OCI-LY7 (cell line): ENCODE measurements at regions not wholly inside any gene's neighbourhood (a gene's known extent, or its start where the extent isn't known, plus 50 kb on each side); places are given as distances from the start of the nearest gene placed in this dataset.

Experiments used
- BruUV-seq: library from RNA; stranded (reverse); fragments of 400-500 nt; replicated peaks from 2 replicates; lab custom pipeline; 2021; lab: Mats Ljungman, UMichigan
- CTCF ChIA-PET: fragments of 300-600 bp; sonication (Branson Sonifier 250); formaldehyde crosslinking; loops from one replicate; lab custom pipeline; 2022; ENCODE audit warnings: antibody characterized with exemption; ENCODE audit not compliant: unreplicated experiment; lab: Charles Lee
- POLR2A ChIA-PET: fragments of 300-600 bp; sonication (Branson Sonifier 250); formaldehyde crosslinking; loops from one replicate; lab custom pipeline; 2022; ENCODE audit warnings: antibody characterized with exemption; lab: Charles Lee
- DNase-seq: peaks from one replicate; pipeline ENCODE4 v3.0.0-alpha.2; 2015; ENCODE audit warnings: low spot score
- H2AFZ ChIP-seq: fragments of 200-600 bp; sonication (generic), shearing (Covaris generic); 2 replicates; pipeline ENCODE4 v1.6.1; 2014; ENCODE audit warnings: mild to moderate bottlenecking, antibody characterized with exemption, low read length, moderate library complexity
- H3K27ac ChIP-seq: fragments of 200-600 bp; sonication (generic); 2 replicates; pipeline ENCODE4 v1.5.1; 2014; ENCODE audit warnings: mixed run types, low read depth, mild to moderate bottlenecking, moderate library complexity, low read length, inconsistent platforms; ENCODE audit not compliant: poor library complexity, severe bottlenecking
- H3K36me3 ChIP-seq: fragments of 200-600 bp; sonication (generic); 2 replicates; pipeline ENCODE4 v1.6.1; 2014; ENCODE audit warnings: mild to moderate bottlenecking, antibody characterized with exemption, low read length, moderate library complexity, mixed read lengths; ENCODE audit not compliant: insufficient read depth
- H3K4me1 ChIP-seq: fragments of 200-600 bp; sonication (generic); 2 replicates; pipeline ENCODE4 v1.5.1; 2014; ENCODE audit warnings: mild to moderate bottlenecking, low read length; ENCODE audit not compliant: insufficient read depth, poor library complexity, severe bottlenecking
- H3K4me2 ChIP-seq: fragments of 200-600 bp; sonication (generic); 2 replicates; pipeline ENCODE4 v1.6.1; 2014; ENCODE audit warnings: mild to moderate bottlenecking, low read length
- H3K4me3 ChIP-seq: fragments of 200-600 bp; sonication (generic); 2 replicates; pipeline ENCODE4 v1.5.1; 2014; ENCODE audit warnings: mild to moderate bottlenecking, low read depth, low read length; ENCODE audit not compliant: poor library complexity, severe bottlenecking
- H3K79me2 ChIP-seq: fragments of 200-600 bp; sonication (generic); 2 replicates; pipeline ENCODE4 v1.6.1; 2016; ENCODE audit warnings: low read depth, mild to moderate bottlenecking, low read length, moderate library complexity, mixed read lengths; ENCODE audit not compliant: insufficient read depth
- H3K9me2 ChIP-seq: fragments of 200-600 bp; sonication (generic); 2 replicates; pipeline ENCODE4 v1.6.1; 2016; ENCODE audit warnings: mild to moderate bottlenecking, low read length, mixed read lengths; ENCODE audit not compliant: insufficient read depth
- H3K9me3 ChIP-seq: fragments of 200-600 bp; sonication (generic); 2 replicates; pipeline ENCODE4 v1.6.1; 2014; ENCODE audit warnings: mild to moderate bottlenecking, mixed run types, low read length, mixed read lengths
- H4K20me1 ChIP-seq: fragments of 200-600 bp; sonication (generic); 2 replicates; pipeline ENCODE4 v1.6.1; 2014; ENCODE audit warnings: mild to moderate bottlenecking, antibody characterized with exemption, low read length, moderate library complexity, mixed read lengths; ENCODE audit not compliant: insufficient read depth
- CTCF ChIP-seq: fragments of 200-600 bp; sonication (generic); conservative IDR thresholded peaks from 2 replicates; pipeline ENCODE4 v1.5.1; 2014; ENCODE audit warnings: mild to moderate bottlenecking, antibody characterized with exemption, low read length, moderate library complexity, mixed read lengths
- EZH2phosphoT487 ChIP-seq: fragments of 200-600 bp; sonication (generic); IDR thresholded peaks from 2 replicates; pipeline ENCODE4 v1.6.1; 2018; ENCODE audit warnings: low read depth, borderline replicate concordance, mild to moderate bottlenecking, mixed run types, antibody characterized with exemption, low read length, moderate library complexity, mixed read lengths
- intact Hi-C: fragments of 100-400 bp; cut with micrococcal nuclease; formaldehyde crosslinking; loops from one replicate; pipeline ENCODE4 v1.10.0; 2022; ENCODE audit not compliant: unreplicated experiment

GRCh38 chr3:187465503-187465902 lies 97.3 kb downstream of the RTP4 start:
- no peaks in the 10 kb centered on the region for H4K20me1 ChIP-seq
- no peaks in the 10 kb centered on the region for H3K9me2 ChIP-seq
- no peak overlapping the region for H3K27ac ChIP-seq
- DNase-seq = no peak
- intact Hi-C loops = no loop called here
- CTCF ChIA-PET = no interaction called here
- H3K9me3 ChIP-seq = no peaks in the 10 kb centered on the region
- H3K4me1 ChIP-seq = no peaks in the 10 kb centered on the region
- no peak overlapping the region for H2AFZ ChIP-seq
- H3K36me3 ChIP-seq = no peaks in the 10 kb centered on the region
- BruUV-seq = no TSS peak
- H3K4me3 ChIP-seq = no peak overlapping the region
- no peak overlapping the region for H3K4me2 ChIP-seq
- POLR2A ChIA-PET = interaction anchor here (0.6 kb wide), 1 partner anchor 101 kb away, joined by 3 read pairs; no protein-coding TSS in a partner anchor
- no peak for TF ChIP-seq EZH2phosphoT487
- no peak for TF ChIP-seq CTCF
- no peaks in the 10 kb centered on the region for H3K79me2 ChIP-seq

GRCh38 chr3:187464682-187465081 lies 96.5 kb downstream of the RTP4 start:
- H3K4me1 ChIP-seq = no peaks in the 10 kb centered on the region
- H3K36me3 ChIP-seq = no peaks in the 10 kb centered on the region
- BruUV-seq = no TSS peak
- no peak for DNase-seq
- no peak overlapping the region for H3K27ac ChIP-seq
- ChIA-PET CTCF (no interaction called here), POLR2A (no interaction called here)
- no peak for TF ChIP-seq EZH2phosphoT487
- no peak for TF ChIP-seq CTCF
- H3K4me3 ChIP-seq = no peak overlapping the region
- no peak overlapping the region for H2AFZ ChIP-seq
- no peaks in the 10 kb centered on the region for H3K9me2 ChIP-seq
- intact Hi-C loops = no loop called here
- no peaks in the 10 kb centered on the region for H4K20me1 ChIP-seq
- no peaks in the 10 kb centered on the region for H3K9me3 ChIP-seq
- H3K79me2 ChIP-seq = no peaks in the 10 kb centered on the region
- H3K4me2 ChIP-seq = no peak overlapping the region

- Histone ChIP-seq H3K27ac (no peak overlapping the region), H3K36me3 (no peaks in the 10 kb centered on the region), H3K4me3 (no peak overlapping the region), H3K4me2 (no peak overlapping the region), H4K20me1 (no peaks in the 10 kb centered on the region), H3K4me1 (no peaks in the 10 kb centered on the region), H3K9me3 (no peaks in the 10 kb centered on the region), H3K9me2 (no peaks in the 10 kb centered on the region), H3K79me2 (no peaks in the 10 kb centered on the region), H2AFZ (no peak overlapping the region)
- TF ChIP-seq CTCF (no peak), EZH2phosphoT487 (no peak)
- BruUV-seq = no TSS peak
- intact Hi-C loops = no loop called here
- ChIA-PET POLR2A (interaction anchor here (0.6 kb wide), 1 partner anchor 18 kb away, joined by 3 read pairs; no protein-coding TSS in a partner anchor), CTCF (no interaction called here)
- DNase-seq = no peak
These were observed 90.7 kb downstream of the RTP4 start for GRCh38 chr3:187458921-187459320.
